Hepatocyte (in vitro differentiated cells): ENCODE measurements at regions not wholly inside any gene's neighbourhood (a gene's known extent, or its start where the extent isn't known, plus 50 kb on each side); places are given as distances from the start of the nearest gene placed in this dataset.

ENCODE experiments used
- DNase-seq: peaks from one replicate; pipeline ENCODE4 v3.0.0-alpha.2; 2016; ENCODE audit warnings: low spot score
- H2AFZ ChIP-seq: fragments of 200-600 bp; sonication (generic); 2 replicates; pipeline ENCODE4 v1.6.0; 2016; ENCODE audit warnings: antibody characterized with exemption, mild to moderate bottlenecking
- H3K27ac ChIP-seq: fragments of 200-600 bp; sonication (generic); 2 replicates; pipeline ENCODE4 v1.5.1; 2016; ENCODE audit warnings: mild to moderate bottlenecking
- H3K27me3 ChIP-seq: fragments of 200-600 bp; sonication (generic); 2 replicates; pipeline ENCODE4 v1.6.1; 2016
- H3K36me3 ChIP-seq: fragments of 200-600 bp; sonication (generic); replicated peaks from 2 replicates; pipeline ENCODE4 v1.5.1; 2016; ENCODE audit warnings: low read depth; ENCODE audit not compliant: insufficient read depth
- H3K4me1 ChIP-seq: fragments of 200-600 bp; sonication (generic); 2 replicates; pipeline ENCODE4 v1.5.1; 2016; ENCODE audit warnings: mild to moderate bottlenecking, moderate library complexity; ENCODE audit not compliant: insufficient read depth
- H3K4me2 ChIP-seq: fragments of 200-600 bp; sonication (generic); 2 replicates; pipeline ENCODE4 v1.6.0; 2016
- H3K4me3 ChIP-seq: fragments of 200-600 bp; sonication (generic); 2 replicates; pipeline ENCODE4 v1.5.1; 2016; ENCODE audit warnings: mild to moderate bottlenecking
- H3K79me2 ChIP-seq: fragments of 200-600 bp; sonication (generic); 2 replicates; pipeline ENCODE4 v1.6.0; 2017; ENCODE audit warnings: mild to moderate bottlenecking
- H3K9me2 ChIP-seq: fragments of 200-600 bp; sonication (generic); replicated peaks from 2 replicates; pipeline ENCODE4 v1.6.0; 2017; ENCODE audit warnings: mild to moderate bottlenecking; ENCODE audit not compliant: insufficient read depth
- H3K9me3 ChIP-seq: fragments of 200-600 bp; sonication (generic); 2 replicates; pipeline ENCODE4 v1.5.1; 2016; ENCODE audit warnings: low read depth, mild to moderate bottlenecking
- H4K20me1 ChIP-seq: fragments of 200-600 bp; sonication (generic); 2 replicates; pipeline ENCODE4 v1.6.0; 2016; ENCODE audit warnings: mild to moderate bottlenecking; ENCODE audit not compliant: insufficient read depth, poor library complexity, severe bottlenecking
- CTCF ChIP-seq: fragments of 200-600 bp; sonication (generic); IDR thresholded peaks from 2 replicates; pipeline ENCODE4 v1.5.1; 2016; ENCODE audit warnings: antibody characterized with exemption, mild to moderate bottlenecking; ENCODE audit not compliant: poor library complexity
- EZH2 ChIP-seq: fragments of 200-600 bp; sonication (generic); IDR thresholded peaks from 2 replicates; pipeline ENCODE4 v1.6.1; 2016; ENCODE audit warnings: antibody characterized with exemption, mild to moderate bottlenecking, borderline replicate concordance
- EZH2phosphoT487 ChIP-seq: fragments of 200-600 bp; sonication (generic); IDR thresholded peaks from one replicate; pipeline ENCODE4 v1.6.1; 2018; ENCODE audit warnings: antibody characterized with exemption, mild to moderate bottlenecking, low read depth, moderate library complexity; ENCODE audit not compliant: unreplicated experiment, severe bottlenecking
- WGBS: methylation state at CpG from one replicate; pipeline ENCODE4 v1.1.6; 2016; ENCODE audit warnings: low lambda C conversion rate; ENCODE audit errors: missing lambda C conversion rate; 5-methylcytosine and 5-hydroxymethylcytosine counted together

DNA sequence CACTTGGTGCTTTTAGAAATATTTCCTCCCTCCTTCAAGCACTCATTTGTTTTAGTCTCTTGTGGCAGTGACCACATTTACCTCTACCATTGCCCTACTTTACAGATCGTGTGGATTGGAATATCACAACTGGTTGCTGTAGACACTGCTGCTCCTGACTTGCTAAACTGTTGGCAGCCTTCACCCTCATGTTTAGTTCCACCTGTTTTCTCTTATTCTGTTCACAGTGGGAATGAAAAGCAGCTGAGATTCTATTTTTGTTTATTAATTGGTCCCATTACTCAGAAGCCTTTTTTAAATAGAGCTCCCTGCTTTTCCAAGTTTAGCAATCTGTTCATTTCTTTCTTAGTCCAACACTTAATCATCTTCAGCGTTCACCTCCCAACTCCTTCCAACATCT is 308.9 kb downstream of the RWDD3 start:
- Histone ChIP-seq H3K27ac (no peak overlapping the region), H3K36me3 (no peaks in the 10 kb centered on the region), H3K4me2 (no peak overlapping the region), H3K4me1 (no peaks in the 10 kb centered on the region), H3K4me3 (no peak overlapping the region), H2AFZ (no peak overlapping the region), H3K9me3 (no peaks in the 10 kb centered on the region), H4K20me1 (no peaks in the 10 kb centered on the region), H3K79me2 (no peaks in the 10 kb centered on the region), H3K9me2 (no peaks in the 10 kb centered on the region), H3K27me3 (no peaks in the 10 kb centered on the region)
- DNase-seq: no peak
- 68% methylated on average over 2 of the region's 2 CpGs for WGBS
- no peak for TF ChIP-seq CTCF
- TF ChIP-seq EZH2phosphoT487: no peak
- TF ChIP-seq EZH2: no peak

DNA sequence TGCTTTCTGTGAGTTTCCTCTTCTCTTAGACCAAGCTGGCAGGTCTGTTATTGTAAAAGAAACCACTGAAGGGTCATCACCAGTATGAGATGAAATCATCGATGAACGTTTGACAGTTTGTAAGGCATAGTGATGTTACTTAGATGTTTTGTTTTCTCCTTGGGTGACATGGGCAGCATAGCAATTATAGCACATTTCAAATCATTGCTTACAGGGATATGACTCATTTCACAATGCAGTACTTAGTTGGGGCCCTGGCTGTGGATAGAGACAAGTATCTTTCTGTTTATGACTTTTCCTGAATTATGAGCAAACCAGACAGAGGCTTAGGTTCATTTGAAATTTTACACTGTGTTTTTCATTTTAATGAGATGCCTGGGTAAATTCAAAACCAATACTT is 313.0 kb downstream of the RWDD3 start:
- no peaks in the 10 kb centered on the region for H3K4me1 ChIP-seq
- no peak for DNase-seq
- no peaks in the 10 kb centered on the region for H3K27me3 ChIP-seq
- WGBS: 85% methylated on average over 2 of the region's 2 CpGs
- no peak overlapping the region for H2AFZ ChIP-seq
- H3K4me3 ChIP-seq: no peak overlapping the region
- H4K20me1 ChIP-seq: no peaks in the 10 kb centered on the region
- H3K4me2 ChIP-seq: no peak overlapping the region
- H3K27ac ChIP-seq: no peak overlapping the region
- no peaks in the 10 kb centered on the region for H3K9me3 ChIP-seq
- H3K36me3 ChIP-seq: no peaks in the 10 kb centered on the region
- TF ChIP-seq EZH2phosphoT487: no peak
- TF ChIP-seq CTCF: no peak
- no peak for TF ChIP-seq EZH2
- no peaks in the 10 kb centered on the region for H3K79me2 ChIP-seq
- H3K9me2 ChIP-seq: no peaks in the 10 kb centered on the region

GRCh38 chr1:95548211-95548610 is 314.2 kb downstream of the RWDD3 start:
- WGBS: 93% methylated on average over 1 of the region's 1 CpG
- no peaks in the 10 kb centered on the region for H3K36me3 ChIP-seq
- no peaks in the 10 kb centered on the region for H4K20me1 ChIP-seq
- TF ChIP-seq EZH2 (no peak), EZH2phosphoT487 (no peak), CTCF (no peak)
- H2AFZ ChIP-seq: no peak overlapping the region
- H3K79me2 ChIP-seq: no peaks in the 10 kb centered on the region
- H3K27ac ChIP-seq: no peak overlapping the region
- H3K4me2 ChIP-seq: no peak overlapping the region
- no peak for DNase-seq
- no peaks in the 10 kb centered on the region for H3K4me1 ChIP-seq
- H3K4me3 ChIP-seq: no peak overlapping the region
- no peaks in the 10 kb centered on the region for H3K27me3 ChIP-seq
- no peaks in the 10 kb centered on the region for H3K9me3 ChIP-seq
- no peaks in the 10 kb centered on the region for H3K9me2 ChIP-seq

- Histone ChIP-seq H3K27me3 (no peaks in the 10 kb centered on the region), H2AFZ (no peak overlapping the region), H4K20me1 (no peaks in the 10 kb centered on the region), H3K9me3 (no peaks in the 10 kb centered on the region), H3K9me2 (no peaks in the 10 kb centered on the region), H3K27ac (no peak overlapping the region), H3K79me2 (no peaks in the 10 kb centered on the region), H3K4me1 (no peaks in the 10 kb centered on the region), H3K36me3 (no peaks in the 10 kb centered on the region), H3K4me2 (no peak overlapping the region), H3K4me3 (no peak overlapping the region)
- TF ChIP-seq EZH2: no peak
- TF ChIP-seq EZH2phosphoT487: no peak
- no peak for TF ChIP-seq CTCF
- DNase-seq: no peak
These were observed 317.2 kb downstream of the RWDD3 start for GRCh38 chr1:95551201-95551600.
